CD4-positive, alpha-beta memory T cell (primary cell): ENCODE measurements at regions not wholly inside any gene's neighbourhood (a gene's known extent, or its start where the extent isn't known, plus 50 kb on each side); places are given as distances from the start of the nearest gene placed in this dataset.
"Not testable (repeated sequence)": the region's sequence is repeated elsewhere in the genome, so short reads cannot be mapped to it uniquely, and the experiment has no call there.

Source experiments
- CTCF ChIA-PET: fragments of 350-600 bp; sonication (Branson Sonifier 250); formaldehyde crosslinking; loops from one replicate; lab custom pipeline; 2021; ENCODE audit warnings: inconsistent platforms; ENCODE audit not compliant: partially characterized antibody; lab: Charles Lee
- POLR2A ChIA-PET: fragments of 350-600 bp; sonication (Branson Sonifier 250); formaldehyde crosslinking; loops from one replicate; lab custom pipeline; 2021; ENCODE audit not compliant: partially characterized antibody; lab: Charles Lee
- DNase-seq, 5 donors: peaks; one replicate each; pipeline versions ENCODE4 v3.0.0 to v3.0.0-alpha.2; 2020 to 2022; ENCODE audit warnings: mixed read lengths in 1 of 5
- H3K27ac ChIP-seq: one replicate; pipeline ENCODE4 v1.7.0; 2013; ENCODE audit warnings: low read depth, low read length
- H3K27me3 ChIP-seq: 2 replicates; pipeline ENCODE4 v1.7.0; 2013; ENCODE audit warnings: mild to moderate bottlenecking, low read length, moderate library complexity; ENCODE audit not compliant: insufficient read depth
- H3K36me3 ChIP-seq: 2 replicates; pipeline ENCODE4 v1.7.0; 2013; ENCODE audit warnings: mild to moderate bottlenecking, low read length, moderate library complexity; ENCODE audit not compliant: insufficient read depth
- H3K4me1 ChIP-seq: 2 replicates; pipeline ENCODE4 v1.7.0; 2013; ENCODE audit warnings: mild to moderate bottlenecking, low read length, moderate library complexity; ENCODE audit not compliant: insufficient read depth
- H3K4me3 ChIP-seq, 2 donors: one replicate each; pipeline ENCODE4 v1.7.0; 2013; ENCODE audit warnings: low read length in 2 of 2, mild to moderate bottlenecking in 1 of 2
- H3K9me3 ChIP-seq, 2 donors: one replicate each; pipeline ENCODE4 v1.7.0; 2013; ENCODE audit warnings: low read length in 2 of 2, control low read depth in 1 of 2; ENCODE audit not compliant: control insufficient read depth in 1 of 2
- H3K27ac Mint-ChIP-seq, 7 donors: one replicate each; pipeline ENCODE4 v1.8.0; 2020 to 2021; ENCODE audit warnings: mixed read lengths in 7 of 7, mild to moderate bottlenecking in 6 of 7, inconsistent platforms in 3 of 7, moderate library complexity in 3 of 7
- H3K27me3 Mint-ChIP-seq, 2 donors: one replicate each; pipeline ENCODE4 v1.8.0; 2020 to 2021; ENCODE audit warnings: mixed read lengths in 2 of 2
- H3K36me3 Mint-ChIP-seq, 2 donors: one replicate each; pipeline ENCODE4 v1.8.0; 2020 to 2021; ENCODE audit warnings: mixed read lengths in 2 of 2, inconsistent platforms in 1 of 2, mild to moderate bottlenecking in 1 of 2
- H3K4me1 Mint-ChIP-seq, 4 donors: one replicate each; pipeline ENCODE4 v1.8.0; 2020 to 2021; ENCODE audit warnings: mixed read lengths in 4 of 4, mild to moderate bottlenecking in 1 of 4
- H3K4me3 Mint-ChIP-seq, 8 donors: one replicate each; pipeline ENCODE4 v1.8.0; 2020 to 2021; ENCODE audit warnings: mixed read lengths in 8 of 8, mild to moderate bottlenecking in 7 of 8, moderate library complexity in 6 of 8, inconsistent platforms in 3 of 8
- H3K9me3 Mint-ChIP-seq, 8 donors: one replicate each; pipeline ENCODE4 v1.8.0; 2020 to 2021; ENCODE audit warnings: mixed read lengths in 8 of 8, mild to moderate bottlenecking in 5 of 8, inconsistent platforms in 3 of 8, moderate library complexity in 1 of 8
- intact Hi-C: fragments of 100-400 bp; cut with micrococcal nuclease; formaldehyde crosslinking; loops from one replicate; pipeline ENCODE4 v1.15.1; 2023

DNA sequence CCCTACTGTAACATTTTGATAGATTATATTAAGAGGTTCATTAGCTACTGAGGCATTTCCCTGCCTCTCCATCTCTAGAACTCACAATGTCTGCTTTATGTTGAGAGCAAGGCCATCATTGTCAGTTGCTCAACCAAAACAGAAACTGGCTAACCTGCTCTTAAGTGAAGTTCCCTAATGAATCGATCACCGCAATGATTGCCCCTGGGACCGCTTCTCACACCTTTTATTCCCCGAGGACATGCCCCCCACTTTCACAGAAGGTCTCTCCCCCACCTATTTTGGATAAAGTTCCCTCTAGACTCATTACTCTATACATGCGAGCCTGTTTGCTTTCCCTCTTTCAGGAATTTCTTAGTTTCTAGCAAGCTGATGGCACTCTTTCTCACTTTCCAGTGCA, 108.8 kb downstream of the FAM217A start:
- Histone ChIP-seq H3K27ac (no peak overlapping the region), H3K4me1 (no peaks in the 10 kb centered on the region), H3K9me3 (no peaks in the 10 kb centered on the region), H3K27me3 (no peaks in the 10 kb centered on the region), H3K4me3 (no peak overlapping the region), H3K36me3 (no peaks in the 10 kb centered on the region)
- Mint-ChIP-seq H3K9me3 (peaks cover 0 to 2% (median 0%) of the 10 kb centered on the region in 8 donors), H3K4me3 (no peak overlapping the region), H3K36me3 (peaks cover 0 to 7% of the 10 kb centered on the region in 2 donors), H3K27ac (no peak overlapping the region), H3K4me1 (no peaks in the 10 kb centered on the region), H3K27me3 (peaks cover 0 to 3% of the 10 kb centered on the region in 2 donors)
- ChIA-PET CTCF (interaction anchor here (4.5 kb wide), 1 partner anchor 8 kb away, joined by 26 read pairs; no protein-coding TSS in a partner anchor), POLR2A (no interaction called here)
- DNase-seq: no peak
- intact Hi-C loops: no loop called here

DNA sequence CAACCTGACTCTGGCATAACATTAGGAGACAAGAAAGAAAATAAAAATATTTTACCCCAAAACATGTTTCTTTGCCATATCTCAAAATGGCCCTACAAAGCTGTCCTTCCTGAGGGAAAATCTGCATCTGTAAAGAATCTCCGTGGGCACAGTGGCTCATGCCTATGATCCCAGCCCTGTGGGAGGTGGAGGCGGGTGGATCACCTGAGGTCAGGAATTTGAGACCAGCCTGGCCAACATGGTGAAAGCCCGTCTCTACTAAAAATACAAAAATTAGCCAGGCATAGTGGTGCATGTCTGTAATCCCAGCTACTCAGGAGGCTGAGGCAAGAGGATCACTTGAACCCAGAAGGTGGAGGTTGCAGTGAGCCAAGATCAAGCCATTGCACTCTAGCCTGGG, 105.8 kb downstream of the FAM217A start:
- DNase-seq, H3K36me3 ChIP-seq, H3K27me3 Mint-ChIP-seq, H3K36me3 Mint-ChIP-seq, POLR2A ChIA-PET, H3K27ac ChIP-seq, H3K4me1 Mint-ChIP-seq, H3K27me3 ChIP-seq, H3K4me3 Mint-ChIP-seq, H3K9me3 Mint-ChIP-seq, H3K9me3 ChIP-seq, H3K4me1 ChIP-seq, intact Hi-C loops, H3K4me3 ChIP-seq, H3K27ac Mint-ChIP-seq: not testable (repeated sequence)
- CTCF ChIA-PET: interaction anchor here (0.7 to 3.5 kb wide), 2 partner anchors 186 to 231 kb away, joined by 3 to 14 read pairs; no protein-coding TSS in a partner anchor

- H3K36me3 Mint-ChIP-seq: peaks cover 2 to 12% of the 10 kb centered on the region in 2 donors
- H3K4me3 Mint-ChIP-seq: peak overlapping the region in 6 of 8 donors; percentile 49 to 76 (median 63)
- no peak overlapping the region for H3K27ac ChIP-seq
- no peaks in the 10 kb centered on the region for H3K9me3 ChIP-seq
- DNase-seq: peak; percentile 50 to 66 (median 56)
- H3K4me3 ChIP-seq: no peak overlapping the region
- peaks cover 0 to 3% of the 10 kb centered on the region in 2 donors for H3K27me3 Mint-ChIP-seq
- no peaks in the 10 kb centered on the region for H3K36me3 ChIP-seq
- peaks cover 0 to 3% (median 0%) of the 10 kb centered on the region in 8 donors for H3K9me3 Mint-ChIP-seq
- intact Hi-C loops: loop anchor here (1.0 kb wide), 3 partner anchors 30 to 236 kb away; partner anchors contain the start of gene FAM50B
- ChIA-PET CTCF (interaction anchor here (0.7 to 5.2 kb wide), 53 partner anchors 8 to 854 kb away, joined by 3 to 111 read pairs (median 5); partner anchors contain the start of gene FAM50B), POLR2A (interaction anchor here (0.9 to 2.4 kb wide), 5 partner anchors 13 to 235 kb away, joined by 3 to 11 read pairs (median 4); partner anchors contain the start of gene FAM50B)
- H3K27me3 ChIP-seq: no peaks in the 10 kb centered on the region
- H3K4me1 Mint-ChIP-seq: peaks cover 7 to 12% (median 8%) of the 10 kb centered on the region in 4 donors
- H3K27ac Mint-ChIP-seq: peak overlapping the region in 2 of 7 donors; percentile 52 to 73
- H3K4me1 ChIP-seq: peaks cover 4% of the 10 kb centered on the region
Observed at GRCh38 chr6:3977875-3978711, 100.8 kb downstream of the FAM217A start.

DNA sequence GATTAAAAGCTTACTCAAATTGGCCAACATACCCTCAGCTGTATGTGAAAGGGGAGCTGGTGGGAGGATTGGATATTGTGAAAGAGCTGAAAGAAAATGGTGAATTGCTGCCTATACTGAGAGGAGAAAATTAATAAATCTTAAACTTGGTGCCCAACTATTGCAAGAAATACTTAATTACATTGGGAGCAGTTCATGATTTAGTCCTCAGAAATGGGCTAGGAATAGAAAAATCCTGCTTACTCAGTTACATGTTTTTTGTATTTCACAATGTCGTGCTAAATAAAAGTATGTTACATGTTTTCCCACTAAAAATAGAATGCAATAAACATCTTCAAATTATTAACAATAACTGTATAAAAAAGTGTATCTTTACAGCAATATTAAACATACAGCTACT, 100.0 kb downstream of the FAM217A start:
- not testable (repeated sequence) for H3K27ac Mint-ChIP-seq, DNase-seq, H3K4me3 Mint-ChIP-seq, H3K4me1 ChIP-seq, H3K27ac ChIP-seq, H3K27me3 ChIP-seq, H3K9me3 Mint-ChIP-seq, H3K36me3 ChIP-seq, H3K4me3 ChIP-seq, H3K9me3 ChIP-seq, H3K27me3 Mint-ChIP-seq
- intact Hi-C loops: loop anchor here (1.0 kb wide), 3 partner anchors 29 to 237 kb away; partner anchors contain the start of gene FAM50B
- H3K4me1 Mint-ChIP-seq: peaks cover 7 to 12% (median 8%) of the 10 kb centered on the region in 4 donors
- ChIA-PET CTCF (interaction anchor here (1.0 to 5.2 kb wide), 30 partner anchors 7 to 662 kb away, joined by 3 to 111 read pairs (median 10); partner anchors contain the start of gene FAM50B), POLR2A (interaction anchor here (0.7 to 2.4 kb wide), 5 partner anchors 12 to 236 kb away, joined by 3 to 11 read pairs (median 4); partner anchors contain the start of gene FAM50B)
- H3K36me3 Mint-ChIP-seq: peaks cover 2 to 16% of the 10 kb centered on the region in 2 donors

GRCh38 chr6:3981917-3982316, 97.0 kb downstream of the FAM217A start:
- DNase-seq: no peak
- intact Hi-C loops: no loop called here
- H3K4me1 ChIP-seq: peaks cover 4% of the 10 kb centered on the region
- H3K36me3 ChIP-seq: no peaks in the 10 kb centered on the region
- H3K4me3 ChIP-seq: no peak overlapping the region
- no peaks in the 10 kb centered on the region for H3K27me3 Mint-ChIP-seq
- H3K9me3 Mint-ChIP-seq: peaks cover 0 to 3% (median 0%) of the 10 kb centered on the region in 8 donors
- H3K4me3 Mint-ChIP-seq: no peak overlapping the region
- H3K4me1 Mint-ChIP-seq: peaks cover 7 to 12% (median 10%) of the 10 kb centered on the region in 4 donors
- peaks cover 2 to 24% of the 10 kb centered on the region in 2 donors for H3K36me3 Mint-ChIP-seq
- no peaks in the 10 kb centered on the region for H3K9me3 ChIP-seq
- H3K27me3 ChIP-seq: no peaks in the 10 kb centered on the region
- ChIA-PET CTCF (interaction anchor here (0.9 kb wide), 1 partner anchor 240 kb away, joined by 3 read pairs; no protein-coding TSS in a partner anchor), POLR2A (no interaction called here)
- H3K27ac ChIP-seq: no peak overlapping the region
- no peak overlapping the region for H3K27ac Mint-ChIP-seq

DNA sequence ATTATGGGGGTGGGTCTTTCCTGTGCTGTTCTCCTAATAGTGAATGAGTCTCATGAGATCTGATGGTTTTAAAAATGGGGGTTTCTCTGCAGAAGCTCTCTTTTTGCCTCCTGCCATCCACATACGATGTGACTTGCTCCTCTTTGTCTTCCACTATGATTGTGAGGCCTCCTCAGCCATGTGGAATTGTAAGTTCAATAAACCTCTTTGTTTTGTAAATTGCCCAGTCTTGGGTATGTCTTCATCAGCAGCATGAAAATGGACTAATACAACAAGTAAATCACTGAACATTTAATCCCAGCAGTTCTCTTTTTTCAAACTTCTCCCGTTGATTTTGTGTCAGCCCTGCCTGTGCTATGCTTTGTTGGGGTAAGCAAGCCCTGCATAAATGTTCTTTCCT, 95.2 kb downstream of the FAM217A start:
- Mint-ChIP-seq H3K4me3 (no peak overlapping the region), H3K27ac (no peak overlapping the region), H3K9me3 (peaks cover 0 to 3% (median 0%) of the 10 kb centered on the region in 8 donors), H3K27me3 (no peaks in the 10 kb centered on the region), H3K4me1 (peaks cover 0 to 10% (median 1%) of the 10 kb centered on the region in 4 donors), H3K36me3 (peaks cover 7 to 34% of the 10 kb centered on the region in 2 donors)
- H3K36me3 ChIP-seq: no peaks in the 10 kb centered on the region
- H3K27me3 ChIP-seq: no peaks in the 10 kb centered on the region
- ChIA-PET POLR2A (no interaction called here), CTCF (no interaction called here)
- no peak overlapping the region for H3K4me3 ChIP-seq
- no peak for DNase-seq
- intact Hi-C loops: no loop called here
- no peaks in the 10 kb centered on the region for H3K4me1 ChIP-seq
- no peak overlapping the region for H3K27ac ChIP-seq
- H3K9me3 ChIP-seq: no peaks in the 10 kb centered on the region

- intact Hi-C loops: no loop called here
Observed at GRCh38 chr6:3984494-3984893, 94.4 kb downstream of the FAM217A start.

More at GRCh38 chr6:3984494-3984893, 94.4 kb downstream of the FAM217A start:
- Mint-ChIP-seq H3K27me3 (no peaks in the 10 kb centered on the region), H3K27ac (no peak overlapping the region), H3K4me3 (no peak overlapping the region), H3K4me1 (peaks cover 0 to 12% (median 2%) of the 10 kb centered on the region in 4 donors), H3K9me3 (peaks cover 0 to 3% (median 0%) of the 10 kb centered on the region in 8 donors), H3K36me3 (peaks cover 7 to 34% of the 10 kb centered on the region in 2 donors)
- no peak overlapping the region for H3K4me3 ChIP-seq
- no peak for DNase-seq
- no peak overlapping the region for H3K27ac ChIP-seq
- CTCF ChIA-PET: no interaction called here
- no peaks in the 10 kb centered on the region for H3K9me3 ChIP-seq
- POLR2A ChIA-PET: no interaction called here
- H3K4me1 ChIP-seq: no peaks in the 10 kb centered on the region
- H3K27me3 ChIP-seq: no peaks in the 10 kb centered on the region
- H3K36me3 ChIP-seq: no peaks in the 10 kb centered on the region
